NB4 (cell line): ENCODE measurements at regions not wholly inside any gene's neighbourhood (a gene's known extent, or its start where the extent isn't known, plus 50 kb on each side); places are given as distances from the start of the nearest gene placed in this dataset.

ENCODE experiments used
- DNase-seq: peaks from one replicate; pipeline ENCODE4 v3.0.0; 2010; ENCODE audit warnings: low read depth
- H3K4me3 ChIP-seq: one replicate; pipeline ENCODE4 v1.5.1; 2011; ENCODE audit warnings: mild to moderate bottlenecking, low read depth, low read length, moderate library complexity
- MYC ChIP-seq: IDR thresholded peaks from 2 replicates; pipeline ENCODE4 v1.6.1; 2011; ENCODE audit warnings: low read depth, low read length
- POLR2A ChIP-seq: IDR thresholded peaks from 2 replicates; pipeline ENCODE4 v1.6.1; 2011; ENCODE audit warnings: mild to moderate bottlenecking; ENCODE audit not compliant: insufficient read length; ENCODE audit errors: extremely low read depth
- TF ChIP-seq, protein P1 (sequence below): IDR thresholded peaks from one replicate; pipeline ENCODE4 v1.5.1; 2012; ENCODE audit warnings: low read depth, low read length
- TF ChIP-seq, protein P2 (sequence below): IDR thresholded peaks from 2 replicates; pipeline ENCODE4 v1.6.1; 2011; ENCODE audit warnings: low read depth, low read length

DNA sequence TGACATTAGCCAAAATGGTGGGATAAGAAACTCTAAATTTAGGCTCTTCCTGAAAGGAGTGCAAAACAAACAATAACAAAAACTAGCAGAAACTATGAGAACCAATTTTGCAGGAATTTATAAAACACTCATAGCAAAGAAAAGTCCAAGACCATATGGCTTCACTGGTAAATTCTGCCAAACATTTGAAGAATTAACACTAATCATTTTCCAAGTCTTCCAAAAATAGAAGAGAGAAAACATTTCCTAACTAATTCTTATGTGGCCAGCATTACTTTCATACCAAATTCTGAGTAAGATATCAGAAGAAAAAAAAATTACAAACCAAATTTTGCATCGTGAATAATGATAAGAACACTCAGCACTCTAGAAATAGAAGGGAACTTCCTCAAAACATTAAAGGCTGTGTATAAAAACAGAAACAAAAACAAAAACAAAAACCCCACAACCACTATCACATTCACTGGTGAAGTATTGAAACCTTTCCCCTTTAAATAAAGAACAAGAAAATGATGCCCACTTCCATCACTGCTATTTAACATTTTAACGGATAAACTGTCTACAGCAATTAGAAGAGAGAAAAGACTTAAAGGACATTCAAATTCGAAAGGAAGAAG, 524.3 kb upstream of the GALNTL6 start:
- TF ChIP-seq, protein P1, sequence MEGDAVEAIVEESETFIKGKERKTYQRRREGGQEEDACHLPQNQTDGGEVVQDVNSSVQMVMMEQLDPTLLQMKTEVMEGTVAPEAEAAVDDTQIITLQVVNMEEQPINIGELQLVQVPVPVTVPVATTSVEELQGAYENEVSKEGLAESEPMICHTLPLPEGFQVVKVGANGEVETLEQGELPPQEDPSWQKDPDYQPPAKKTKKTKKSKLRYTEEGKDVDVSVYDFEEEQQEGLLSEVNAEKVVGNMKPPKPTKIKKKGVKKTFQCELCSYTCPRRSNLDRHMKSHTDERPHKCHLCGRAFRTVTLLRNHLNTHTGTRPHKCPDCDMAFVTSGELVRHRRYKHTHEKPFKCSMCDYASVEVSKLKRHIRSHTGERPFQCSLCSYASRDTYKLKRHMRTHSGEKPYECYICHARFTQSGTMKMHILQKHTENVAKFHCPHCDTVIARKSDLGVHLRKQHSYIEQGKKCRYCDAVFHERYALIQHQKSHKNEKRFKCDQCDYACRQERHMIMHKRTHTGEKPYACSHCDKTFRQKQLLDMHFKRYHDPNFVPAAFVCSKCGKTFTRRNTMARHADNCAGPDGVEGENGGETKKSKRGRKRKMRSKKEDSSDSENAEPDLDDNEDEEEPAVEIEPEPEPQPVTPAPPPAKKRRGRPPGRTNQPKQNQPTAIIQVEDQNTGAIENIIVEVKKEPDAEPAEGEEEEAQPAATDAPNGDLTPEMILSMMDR: no peak
- TF ChIP-seq MYC (no peak), POLR2A (no peak)
- TF ChIP-seq, protein P2, sequence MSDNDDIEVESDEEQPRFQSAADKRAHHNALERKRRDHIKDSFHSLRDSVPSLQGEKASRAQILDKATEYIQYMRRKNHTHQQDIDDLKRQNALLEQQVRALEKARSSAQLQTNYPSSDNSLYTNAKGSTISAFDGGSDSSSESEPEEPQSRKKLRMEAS: no peak
- DNase-seq: no peak
- no peak overlapping the region for H3K4me3 ChIP-seq

DNA sequence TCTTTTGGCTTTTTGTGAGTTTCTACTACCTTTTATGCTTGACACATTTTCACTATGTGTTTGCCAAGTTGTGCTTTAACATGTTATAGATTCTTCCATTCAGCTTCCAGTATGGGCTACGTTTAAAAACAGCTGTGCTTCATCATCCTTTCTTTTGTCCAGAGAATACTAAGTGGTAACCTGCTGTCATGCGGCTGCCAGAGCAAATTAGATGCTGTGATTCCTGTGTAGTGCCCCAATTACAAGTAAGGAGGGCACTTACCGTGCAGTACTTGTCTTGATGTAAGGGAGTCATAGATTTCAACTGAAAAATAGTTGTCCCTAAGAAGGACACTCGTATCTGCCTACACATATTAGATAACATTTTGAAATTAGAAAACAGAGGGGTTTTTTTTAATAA, 531.8 kb upstream of the GALNTL6 start:
- DNase-seq: no peak
- TF ChIP-seq POLR2A: no peak
- TF ChIP-seq, protein P2: no peak
- TF ChIP-seq, protein P1: no peak
- TF ChIP-seq MYC: no peak
- H3K4me3 ChIP-seq: no peak overlapping the region

DNA sequence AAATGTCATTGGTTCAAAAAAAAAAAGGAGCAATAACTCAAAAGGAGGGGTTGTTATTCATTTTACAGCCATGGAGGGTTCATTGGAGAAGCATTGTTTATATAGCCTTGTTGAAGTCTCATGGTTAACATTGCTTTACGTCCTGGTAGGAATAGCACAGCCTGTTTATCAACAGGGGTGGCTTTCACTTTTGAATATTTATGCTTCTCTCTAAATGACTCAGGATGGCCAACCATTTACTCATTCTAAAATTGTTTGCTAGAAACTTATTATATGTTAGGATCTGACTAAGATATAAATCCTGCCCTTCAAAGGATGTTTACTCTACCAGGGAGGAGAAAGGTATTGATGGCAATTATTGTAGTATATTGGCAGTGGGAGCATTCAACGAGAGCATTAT, 534.1 kb upstream of the GALNTL6 start:
- H3K4me3 ChIP-seq: no peak overlapping the region
- TF ChIP-seq POLR2A (no peak), MYC (no peak)
- TF ChIP-seq, protein P2: no peak
- DNase-seq: no peak

DNA sequence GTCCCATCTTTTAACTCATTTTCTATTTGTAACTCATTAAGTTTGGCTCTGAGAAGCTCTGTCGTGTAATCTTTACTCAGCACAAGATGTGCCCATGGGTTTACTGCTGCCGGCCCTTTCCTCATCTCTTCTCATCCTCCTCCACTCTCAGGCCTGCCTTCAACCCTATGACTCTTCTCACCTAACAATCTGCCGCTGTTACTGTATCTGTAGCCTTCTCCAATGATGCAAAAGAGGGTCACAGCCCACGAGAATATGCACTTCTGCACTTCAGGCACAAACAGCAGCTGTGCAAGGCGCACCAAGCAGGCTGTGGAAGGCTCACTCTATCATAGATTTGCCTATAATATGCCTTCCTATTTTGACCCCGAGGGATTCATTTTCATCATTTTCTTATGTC, 546.5 kb upstream of the GALNTL6 start:
- no peak for DNase-seq
- TF ChIP-seq POLR2A: no peak
- TF ChIP-seq, protein P1: no peak
- TF ChIP-seq, protein P2: no peak
- TF ChIP-seq MYC: no peak
- no peak overlapping the region for H3K4me3 ChIP-seq

DNA sequence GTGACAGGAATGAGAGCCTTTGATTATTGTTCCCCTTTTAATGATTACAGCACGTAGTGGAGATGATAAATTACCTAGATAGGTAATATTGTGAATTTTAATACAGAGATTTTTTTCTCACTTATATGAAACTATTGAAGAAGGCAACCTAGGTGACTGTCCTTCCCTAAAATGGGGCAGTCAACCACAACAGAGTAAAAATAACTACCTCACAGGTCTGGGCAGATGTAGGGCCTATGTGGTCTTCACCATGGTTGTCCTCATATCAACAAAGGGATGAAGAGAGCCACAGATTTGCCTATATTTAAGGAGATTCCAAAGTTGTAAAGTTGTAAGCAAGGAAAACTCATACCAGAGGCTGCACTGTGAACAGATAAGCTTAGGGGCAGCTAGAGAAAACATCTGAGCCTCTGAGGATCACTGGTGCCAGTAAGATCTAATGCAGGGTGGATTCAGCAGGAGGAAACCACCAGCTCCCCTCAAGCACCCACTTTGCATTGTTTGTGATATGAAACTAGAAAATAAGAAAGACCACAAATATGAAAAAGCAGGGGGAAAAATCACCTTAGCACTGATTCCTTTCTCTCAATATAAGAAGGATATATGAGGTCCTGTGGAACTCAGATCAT, 547.9 kb upstream of the GALNTL6 start:
- no peak for DNase-seq
- TF ChIP-seq POLR2A (no peak), MYC (no peak)
- TF ChIP-seq, protein P1: no peak
- TF ChIP-seq, protein P2: no peak
- no peak overlapping the region for H3K4me3 ChIP-seq

DNA sequence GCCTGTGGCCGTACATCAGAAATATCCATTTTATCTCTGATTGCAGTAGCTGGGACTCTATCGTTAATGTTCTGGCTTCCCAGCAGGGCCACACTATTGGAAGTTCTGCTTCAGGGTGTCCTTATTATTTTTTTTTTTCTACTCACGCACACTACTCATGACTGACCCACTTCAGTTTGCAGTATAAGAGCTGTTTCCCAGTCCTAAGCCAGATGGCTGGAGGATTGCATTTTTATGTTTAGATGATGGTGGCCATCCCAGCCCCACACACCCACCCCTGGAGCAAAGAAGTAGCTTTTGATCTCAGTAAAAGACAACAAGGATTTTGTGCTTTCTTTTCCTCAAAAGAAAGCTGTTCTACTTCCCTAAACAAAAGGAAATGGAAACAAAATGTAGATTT, 557.0 kb upstream of the GALNTL6 start:
- DNase-seq: no peak
- no peak overlapping the region for H3K4me3 ChIP-seq
- TF ChIP-seq MYC (no peak), POLR2A (no peak)
- TF ChIP-seq, protein P1: no peak
- TF ChIP-seq, protein P2: no peak
